ENCODE measurements at regions not wholly inside any gene's neighbourhood (a gene's known extent, or its start where the extent isn't known, plus 50 kb on each side); places are given as distances from the start of the nearest gene placed in this dataset.

DNA sequence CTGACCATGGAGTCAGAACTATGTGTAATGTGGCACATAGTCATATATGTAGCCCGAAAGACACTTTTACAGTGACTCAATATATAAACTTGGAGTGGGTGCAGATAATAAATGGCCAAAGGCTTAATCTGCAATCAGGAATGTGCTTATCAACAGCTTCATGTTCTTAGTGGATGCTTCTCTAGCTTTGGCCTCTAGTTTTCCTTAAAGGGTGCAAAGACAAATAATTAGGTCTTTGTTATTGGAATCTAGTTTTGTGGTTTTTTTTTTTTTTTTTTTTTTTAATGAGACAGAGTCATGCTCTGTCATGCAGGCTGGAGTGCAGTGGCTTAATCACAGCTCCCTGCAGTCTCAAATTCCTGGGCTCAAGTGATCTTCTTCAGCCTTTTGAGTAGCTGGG, 625.6 kb downstream of the EPHA4 start:
- H3K4me3 ChIP-seq (ENCODE audit: low read length) = no peak overlapping the region
- no peak overlapping the region for H3K27ac ChIP-seq (ENCODE audit: low read depth, low read length)
- H3K23ac ChIP-seq (ENCODE audit: low read length) = no peak overlapping the region
- no peaks in the 10 kb centered on the region for H3K79me2 ChIP-seq (ENCODE audit: control insufficient read depth, insufficient read depth, low read length)
- no peak overlapping the region for H2BK15ac ChIP-seq (replicated peaks; ENCODE audit: low read depth)
- no peaks in the 10 kb centered on the region for H3K36me3 ChIP-seq (ENCODE audit: control insufficient read depth, insufficient read depth, low read length)
- H4K8ac ChIP-seq (ENCODE audit: low read depth, low read length) = no peak overlapping the region
- no peak overlapping the region for H3K4ac ChIP-seq (ENCODE audit: low read depth, low read length)
- no peak overlapping the region for H3K18ac ChIP-seq (ENCODE audit: low read length)
- H3K4me1 ChIP-seq (ENCODE audit: control insufficient read depth, low read depth, low read length) = peaks cover 2% of the 10 kb centered on the region
- no peak overlapping the region for H3K56ac ChIP-seq (ENCODE audit: low read length)
- no peak for DNase-seq
- no peak overlapping the region for H3K4me2 ChIP-seq (ENCODE audit: low read length)
- H3K79me1 ChIP-seq (ENCODE audit: low read length) = no peaks in the 10 kb centered on the region
- no peak overlapping the region for H4K5ac ChIP-seq (ENCODE audit: low read length)
- no peak overlapping the region for H2BK120ac ChIP-seq (ENCODE audit: low read depth, low read length)
- no peak overlapping the region for H2BK5ac ChIP-seq (ENCODE audit: low read length)
- no peak overlapping the region for H3K9ac ChIP-seq (ENCODE audit: low read length)
- no peak overlapping the region for H2AK5ac ChIP-seq (ENCODE audit: low read length)
- no CpG with 5 or more reads among the region's 1 CpG for WGBS (ENCODE audit: extremely low coverage, insufficient coverage, low lambda C conversion rate)
- H3K27me3 ChIP-seq (ENCODE audit: insufficient read depth, low read length, poor library complexity) = no peaks in the 10 kb centered on the region

DNA sequence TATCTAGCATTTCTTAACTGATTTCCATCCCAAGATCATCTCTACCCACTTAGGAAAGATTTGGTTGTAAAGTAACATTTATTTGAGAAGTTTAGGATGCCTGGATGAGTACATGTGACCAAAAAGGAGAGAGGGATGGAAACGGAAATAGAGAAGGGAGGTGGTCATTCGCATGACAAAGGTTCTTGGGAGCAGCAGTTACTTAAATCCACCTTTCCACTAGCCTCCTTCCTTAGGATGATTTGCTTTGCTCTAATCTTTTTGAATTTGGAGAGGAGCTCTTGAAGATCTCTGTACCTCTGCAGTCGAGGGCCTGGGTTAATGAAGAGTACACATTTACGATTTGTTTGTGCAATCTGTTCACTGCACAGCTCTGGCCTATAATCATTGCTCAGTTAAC, 623.5 kb downstream of the EPHA4 start:
- Histone ChIP-seq H3K56ac (ENCODE audit: low read length) (no peak overlapping the region), H3K27me3 (ENCODE audit: insufficient read depth, low read length, poor library complexity) (no peaks in the 10 kb centered on the region), H4K5ac (ENCODE audit: low read length) (no peak overlapping the region), H3K4me3 (ENCODE audit: low read length) (no peak overlapping the region), H2BK5ac (ENCODE audit: low read length) (no peak overlapping the region), H2BK15ac (replicated peaks; ENCODE audit: low read depth) (no peak overlapping the region), H2AK5ac (ENCODE audit: low read length) (no peak overlapping the region), H3K4me1 (ENCODE audit: control insufficient read depth, low read depth, low read length) (peaks cover 2% of the 10 kb centered on the region), H3K9ac (ENCODE audit: low read length) (no peak overlapping the region), H2BK120ac (ENCODE audit: low read depth, low read length) (no peak overlapping the region), H3K27ac (ENCODE audit: low read depth, low read length) (no peak overlapping the region), H4K8ac (ENCODE audit: low read depth, low read length) (no peak overlapping the region), H3K23ac (ENCODE audit: low read length) (no peak overlapping the region), H3K4ac (ENCODE audit: low read depth, low read length) (no peak overlapping the region), H3K79me2 (ENCODE audit: control insufficient read depth, insufficient read depth, low read length) (no peaks in the 10 kb centered on the region), H3K79me1 (ENCODE audit: low read length) (no peaks in the 10 kb centered on the region), H3K4me2 (ENCODE audit: low read length) (no peak overlapping the region), H3K36me3 (ENCODE audit: control insufficient read depth, insufficient read depth, low read length) (no peaks in the 10 kb centered on the region), H3K18ac (ENCODE audit: low read length) (no peak overlapping the region)
- no CpG with 5 or more reads among the region's 4 CpGs for WGBS (ENCODE audit: extremely low coverage, insufficient coverage, low lambda C conversion rate)
- peak; percentile 20 for DNase-seq

DNA sequence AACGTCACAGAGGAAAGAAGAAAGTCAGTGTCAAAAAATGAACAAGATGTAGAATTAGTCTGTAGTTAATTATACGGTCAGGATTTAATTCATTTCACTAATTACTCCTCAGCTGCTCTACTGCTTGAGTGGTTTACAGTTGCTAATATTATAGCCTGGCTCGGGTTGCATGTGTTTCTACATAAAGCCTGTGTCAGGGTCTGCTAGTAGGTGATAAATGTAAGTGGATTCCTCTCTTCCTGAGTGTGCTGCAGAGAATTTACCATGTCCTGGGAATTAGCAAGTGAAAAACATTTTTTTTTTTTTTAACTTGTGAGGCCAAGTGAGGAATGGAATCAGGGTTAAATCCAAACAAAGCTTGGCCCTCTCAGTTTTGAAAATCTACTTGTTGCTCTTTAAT, 622.6 kb downstream of the EPHA4 start:
- WGBS (ENCODE audit: extremely low coverage, insufficient coverage, low lambda C conversion rate) = no CpG with 5 or more reads among the region's 3 CpGs
- no peak overlapping the region for H4K5ac ChIP-seq (ENCODE audit: low read length)

DNA sequence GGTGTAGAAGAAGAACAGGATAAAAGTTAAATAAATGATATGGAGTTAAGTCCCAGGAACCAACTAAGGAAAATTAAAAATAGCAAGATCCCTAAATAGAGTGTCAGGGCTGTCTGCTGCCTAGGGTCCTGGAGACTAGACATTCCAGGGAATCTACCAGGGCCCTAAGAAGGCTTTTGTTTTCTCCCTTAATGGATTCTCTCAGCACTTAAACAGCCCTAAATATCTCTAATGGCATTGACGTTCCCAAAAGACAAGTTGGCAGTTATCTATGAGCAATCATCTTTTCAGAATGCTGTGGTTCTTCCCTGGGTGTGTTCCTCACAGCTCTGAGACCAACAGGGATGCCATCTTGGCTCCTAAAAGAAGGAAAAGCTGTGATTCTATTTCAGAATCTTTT, 616.3 kb downstream of the EPHA4 start:
- Histone ChIP-seq H4K5ac (ENCODE audit: low read length) (no peak overlapping the region), H3K79me2 (ENCODE audit: control insufficient read depth, insufficient read depth, low read length) (no peaks in the 10 kb centered on the region), H3K79me1 (ENCODE audit: low read length) (no peaks in the 10 kb centered on the region), H3K27me3 (ENCODE audit: insufficient read depth, low read length, poor library complexity) (no peaks in the 10 kb centered on the region), H3K9ac (ENCODE audit: low read length) (no peak overlapping the region), H3K36me3 (ENCODE audit: control insufficient read depth, insufficient read depth, low read length) (no peaks in the 10 kb centered on the region), H3K27ac (ENCODE audit: low read depth, low read length) (no peak overlapping the region), H2AK5ac (ENCODE audit: low read length) (no peak overlapping the region), H4K8ac (ENCODE audit: low read depth, low read length) (no peak overlapping the region), H3K23ac (ENCODE audit: low read length) (no peak overlapping the region), H3K18ac (ENCODE audit: low read length) (no peak overlapping the region), H2BK15ac (replicated peaks; ENCODE audit: low read depth) (no peak overlapping the region), H3K4me3 (ENCODE audit: low read length) (no peak overlapping the region), H3K4me1 (ENCODE audit: control insufficient read depth, low read depth, low read length) (no peaks in the 10 kb centered on the region), H2BK120ac (ENCODE audit: low read depth, low read length) (no peak overlapping the region), H3K4me2 (ENCODE audit: low read length) (no peak overlapping the region), H3K4ac (ENCODE audit: low read depth, low read length) (no peak overlapping the region), H3K56ac (ENCODE audit: low read length) (no peak overlapping the region), H2BK5ac (ENCODE audit: low read length) (no peak overlapping the region)
- no CpG with 5 or more reads among the region's 1 CpG for WGBS (ENCODE audit: extremely low coverage, insufficient coverage, low lambda C conversion rate)
- DNase-seq = no peak

More for the DNA sequence above, 622.6 kb downstream of the EPHA4 start:
- no peak overlapping the region for H3K9ac ChIP-seq (ENCODE audit: low read length)
- H3K23ac ChIP-seq (ENCODE audit: low read length) = no peak overlapping the region
- no peaks in the 10 kb centered on the region for H3K79me1 ChIP-seq (ENCODE audit: low read length)
- H3K4ac ChIP-seq (ENCODE audit: low read depth, low read length) = no peak overlapping the region
- H3K27ac ChIP-seq (ENCODE audit: low read depth, low read length) = no peak overlapping the region
- H2BK5ac ChIP-seq (ENCODE audit: low read length) = no peak overlapping the region
- H3K18ac ChIP-seq (ENCODE audit: low read length) = no peak overlapping the region
- H2BK120ac ChIP-seq (ENCODE audit: low read depth, low read length) = no peak overlapping the region
- DNase-seq = peak; percentile 22
- peaks cover 2% of the 10 kb centered on the region for H3K4me1 ChIP-seq (ENCODE audit: control insufficient read depth, low read depth, low read length)
- H3K56ac ChIP-seq (ENCODE audit: low read length) = no peak overlapping the region
- no peaks in the 10 kb centered on the region for H3K27me3 ChIP-seq (ENCODE audit: insufficient read depth, low read length, poor library complexity)
- no peak overlapping the region for H2BK15ac ChIP-seq (replicated peaks; ENCODE audit: low read depth)
- no peak overlapping the region for H4K8ac ChIP-seq (ENCODE audit: low read depth, low read length)
- H3K4me3 ChIP-seq (ENCODE audit: low read length) = no peak overlapping the region
- H3K36me3 ChIP-seq (ENCODE audit: control insufficient read depth, insufficient read depth, low read length) = no peaks in the 10 kb centered on the region
- H3K79me2 ChIP-seq (ENCODE audit: control insufficient read depth, insufficient read depth, low read length) = no peaks in the 10 kb centered on the region
- no peak overlapping the region for H2AK5ac ChIP-seq (ENCODE audit: low read length)
- no peak overlapping the region for H3K4me2 ChIP-seq (ENCODE audit: low read length)

DNA sequence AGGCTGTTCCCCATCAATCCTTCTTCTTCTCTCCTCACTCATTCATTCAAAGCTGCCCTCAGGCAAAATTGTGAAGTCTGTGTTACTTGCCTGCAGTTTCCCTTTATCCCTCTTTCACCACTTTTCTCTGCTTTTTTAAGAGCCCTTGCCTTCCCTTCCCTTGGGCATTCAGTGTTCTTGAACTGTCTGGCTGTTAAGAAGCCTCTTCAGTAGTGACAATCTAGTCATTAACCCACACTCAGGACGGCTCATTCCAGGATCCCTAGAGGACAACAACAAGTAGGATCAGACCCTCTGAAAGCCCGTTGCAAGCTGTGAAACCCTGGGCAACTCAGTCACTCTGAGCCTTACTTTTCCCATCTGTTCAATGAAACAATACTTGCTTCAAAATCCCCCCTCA, 615.7 kb downstream of the EPHA4 start:
- H4K8ac ChIP-seq (ENCODE audit: low read depth, low read length) = no peak overlapping the region
- H2BK5ac ChIP-seq (ENCODE audit: low read length) = no peak overlapping the region
- H2AK5ac ChIP-seq (ENCODE audit: low read length) = no peak overlapping the region
- no peak overlapping the region for H3K4me3 ChIP-seq (ENCODE audit: low read length)
- H3K23ac ChIP-seq (ENCODE audit: low read length) = no peak overlapping the region
- H3K27ac ChIP-seq (ENCODE audit: low read depth, low read length) = no peak overlapping the region
- no peak overlapping the region for H4K5ac ChIP-seq (ENCODE audit: low read length)
- no peak overlapping the region for H2BK15ac ChIP-seq (replicated peaks; ENCODE audit: low read depth)
- no peaks in the 10 kb centered on the region for H3K4me1 ChIP-seq (ENCODE audit: control insufficient read depth, low read depth, low read length)
- no CpG with 5 or more reads among the region's 2 CpGs for WGBS (ENCODE audit: extremely low coverage, insufficient coverage, low lambda C conversion rate)
- H3K56ac ChIP-seq (ENCODE audit: low read length) = no peak overlapping the region
- H3K18ac ChIP-seq (ENCODE audit: low read length) = no peak overlapping the region
- H2BK120ac ChIP-seq (ENCODE audit: low read depth, low read length) = no peak overlapping the region
- no peak overlapping the region for H3K9ac ChIP-seq (ENCODE audit: low read length)
- H3K27me3 ChIP-seq (ENCODE audit: insufficient read depth, low read length, poor library complexity) = no peaks in the 10 kb centered on the region
- H3K79me1 ChIP-seq (ENCODE audit: low read length) = no peaks in the 10 kb centered on the region
- no peak for DNase-seq
- H3K36me3 ChIP-seq (ENCODE audit: control insufficient read depth, insufficient read depth, low read length) = no peaks in the 10 kb centered on the region
- H3K79me2 ChIP-seq (ENCODE audit: control insufficient read depth, insufficient read depth, low read length) = no peaks in the 10 kb centered on the region
- H3K4me2 ChIP-seq (ENCODE audit: low read length) = no peak overlapping the region
- H3K4ac ChIP-seq (ENCODE audit: low read depth, low read length) = no peak overlapping the region

DNA sequence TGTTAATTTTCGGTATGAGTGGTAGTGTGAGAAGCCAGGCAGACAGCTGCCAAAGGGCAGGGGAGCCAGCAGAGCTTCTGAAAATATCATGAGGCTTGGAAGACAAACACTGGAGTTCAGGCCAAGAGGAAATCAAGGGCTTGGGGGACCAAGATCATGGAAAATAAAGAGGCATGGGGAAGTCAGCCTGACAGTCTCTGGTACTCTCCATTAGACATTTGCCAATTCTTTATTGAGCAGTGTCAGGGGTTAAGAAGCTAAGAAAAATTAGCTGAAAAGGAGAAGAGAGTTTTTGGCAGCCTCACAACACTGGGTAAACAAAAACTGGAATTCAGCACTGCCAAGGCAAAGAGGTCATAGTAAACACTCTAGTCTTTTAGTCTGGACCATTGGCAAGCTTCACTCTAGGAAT, 612.7 kb downstream of the EPHA4 start:
- H3K18ac ChIP-seq (ENCODE audit: low read length) = no peak overlapping the region
- no peak overlapping the region for H4K8ac ChIP-seq (ENCODE audit: low read depth, low read length)
- H3K56ac ChIP-seq (ENCODE audit: low read length) = no peak overlapping the region
- no peaks in the 10 kb centered on the region for H3K4me1 ChIP-seq (ENCODE audit: control insufficient read depth, low read depth, low read length)
- H2BK5ac ChIP-seq (ENCODE audit: low read length) = no peak overlapping the region
- no peak overlapping the region for H3K27ac ChIP-seq (ENCODE audit: low read depth, low read length)
- H3K79me1 ChIP-seq (ENCODE audit: low read length) = no peaks in the 10 kb centered on the region
- H2BK15ac ChIP-seq (replicated peaks; ENCODE audit: low read depth) = no peak overlapping the region
- no CpG with 5 or more reads among the region's 1 CpG for WGBS (ENCODE audit: extremely low coverage, insufficient coverage, low lambda C conversion rate)
- no peak overlapping the region for H3K4me2 ChIP-seq (ENCODE audit: low read length)
- H3K79me2 ChIP-seq (ENCODE audit: control insufficient read depth, insufficient read depth, low read length) = no peaks in the 10 kb centered on the region
- H3K23ac ChIP-seq (ENCODE audit: low read length) = no peak overlapping the region
- H2BK120ac ChIP-seq (ENCODE audit: low read depth, low read length) = no peak overlapping the region
- no peak overlapping the region for H3K4me3 ChIP-seq (ENCODE audit: low read length)
- no peak overlapping the region for H3K9ac ChIP-seq (ENCODE audit: low read length)
- H3K36me3 ChIP-seq (ENCODE audit: control insufficient read depth, insufficient read depth, low read length) = no peaks in the 10 kb centered on the region
- H3K4ac ChIP-seq (ENCODE audit: low read depth, low read length) = no peak overlapping the region
- no peak overlapping the region for H2AK5ac ChIP-seq (ENCODE audit: low read length)
- no peak overlapping the region for H4K5ac ChIP-seq (ENCODE audit: low read length)
- DNase-seq = no peak
- H3K27me3 ChIP-seq (ENCODE audit: insufficient read depth, low read length, poor library complexity) = no peaks in the 10 kb centered on the region

Measured in mesendoderm (in vitro differentiated cells).